ENCODE measurements at regions not wholly inside any gene's neighbourhood (a gene's known extent, or its start where the extent isn't known, plus 50 kb on each side); places are given as distances from the start of the nearest gene placed in this dataset.
"Not testable (repeated sequence)": the region's sequence is repeated elsewhere in the genome, so short reads cannot be mapped to it uniquely, and the experiment has no call there.

GRCh38 chr11:81966340-81966739 lies 767.3 kb downstream of the FAM181B start:
- no peak for FAIRE-seq

DNA sequence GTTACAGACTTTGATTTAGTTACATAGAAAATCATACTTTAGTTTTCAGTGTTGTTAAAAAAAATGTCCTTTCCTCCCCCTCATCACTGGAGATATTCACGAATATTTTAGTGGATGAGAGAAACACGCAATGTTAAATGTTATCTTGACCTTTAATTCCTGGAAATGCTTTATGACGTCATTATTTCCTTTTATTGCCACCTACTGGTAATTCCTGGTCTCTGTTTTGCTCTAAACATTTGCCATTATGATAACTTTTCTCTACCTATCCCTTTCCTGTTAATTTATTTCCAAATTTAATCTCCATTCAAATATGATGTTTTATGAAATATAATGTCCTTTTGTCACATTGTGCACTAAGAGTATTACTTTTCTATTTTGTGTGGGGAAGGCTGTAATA lies 770.6 kb downstream of the FAM181B start:
- peak; percentile 55 for FAIRE-seq

GRCh38 chr11:81960443-81960842 lies 773.2 kb downstream of the FAM181B start:
- peak; percentile 76 for FAIRE-seq

GRCh38 chr11:81959341-81959740 lies 774.3 kb downstream of the FAM181B start:
- no peak for FAIRE-seq

DNA sequence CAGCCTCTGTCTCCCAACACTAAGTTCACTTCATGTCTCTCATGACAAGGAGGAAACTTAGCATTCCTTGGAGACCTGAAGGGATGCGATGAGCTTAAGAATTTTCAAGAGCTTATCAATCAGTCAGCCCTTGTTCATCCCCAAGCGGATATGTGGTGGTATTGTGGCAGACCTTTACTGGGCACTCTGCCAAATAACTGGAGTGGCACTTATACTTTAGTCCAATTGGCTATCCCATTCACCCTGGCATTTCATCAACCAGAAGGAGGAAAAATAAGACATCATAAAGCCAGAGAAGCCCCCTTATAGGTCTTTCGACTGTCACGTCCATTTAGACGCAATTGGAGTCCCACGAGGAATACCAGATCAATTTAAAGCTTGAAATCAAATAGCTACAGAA lies 779.4 kb downstream of the FAM181B start:
- FAIRE-seq, result not testable (repeated sequence)

DNA sequence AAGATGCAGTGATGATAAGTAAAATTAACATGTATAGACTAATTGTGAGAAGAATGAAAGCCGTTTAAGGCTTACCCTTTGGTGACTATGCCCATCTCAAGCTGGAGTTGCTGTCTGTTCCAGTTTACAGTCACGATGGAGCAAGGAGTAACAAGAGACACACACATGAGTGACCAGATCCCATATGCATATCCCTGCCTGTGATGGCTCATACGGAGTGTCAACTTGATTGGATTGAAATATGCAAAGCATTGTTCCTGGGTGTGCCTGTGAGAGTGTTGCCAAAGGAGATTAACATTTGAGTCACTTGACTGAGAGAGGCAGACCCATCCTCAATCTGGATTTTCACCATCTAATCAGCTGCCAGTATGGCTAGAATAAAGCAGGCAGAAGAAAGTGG lies 786.8 kb downstream of the FAM181B start:
- no peak for FAIRE-seq

- no peak for FAIRE-seq
Observed at GRCh38 chr11:81942646-81943045, 791.0 kb downstream of the FAM181B start.

- FAIRE-seq, result no peak
Observed at GRCh38 chr11:81941998-81942397, 791.7 kb downstream of the FAM181B start.

GRCh38 chr11:81932303-81932702 lies 801.4 kb downstream of the FAM181B start:
- no peak for FAIRE-seq

DNA sequence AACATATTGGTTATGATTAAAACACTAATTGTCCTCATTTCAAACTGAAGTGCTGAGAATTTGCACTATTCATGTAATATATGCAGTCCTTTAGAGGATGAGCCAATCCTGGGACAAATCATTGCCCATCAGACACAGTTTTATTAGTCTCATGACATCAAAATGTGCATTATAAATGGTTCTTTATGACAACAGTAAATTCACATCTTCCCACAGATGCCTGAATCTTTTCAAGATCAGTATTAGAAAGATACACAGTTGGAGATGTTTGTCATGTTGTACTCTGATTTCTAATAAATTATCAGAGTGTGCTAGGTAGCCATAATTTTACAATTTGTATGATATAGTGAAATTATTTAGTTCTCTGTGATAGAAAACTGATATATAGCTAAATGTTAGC lies 813.5 kb downstream of the FAM181B start:
- no peak for FAIRE-seq

GRCh38 chr11:81916451-81916850 lies 817.2 kb downstream of the FAM181B start:
- FAIRE-seq, result no peak

DNA sequence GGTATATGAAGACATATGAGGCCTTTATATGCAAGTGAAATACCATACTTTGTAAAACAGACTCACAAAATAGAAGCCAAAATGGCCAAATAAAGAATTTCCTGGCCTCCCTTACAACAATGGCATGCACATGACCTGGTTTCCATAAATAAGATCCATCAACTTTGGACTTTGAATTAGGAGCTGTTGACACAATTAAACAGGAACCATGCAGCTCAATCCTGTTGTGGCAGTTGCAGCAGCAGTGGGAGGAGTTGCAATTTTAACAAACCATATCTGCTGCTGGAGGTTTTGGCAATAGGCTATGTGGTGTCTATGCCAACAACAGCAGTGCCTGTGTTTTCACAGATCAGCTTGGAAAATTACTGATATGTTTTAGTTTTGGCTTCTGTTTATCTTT lies 818.6 kb downstream of the FAM181B start:
- FAIRE-seq, result no peak

DNA sequence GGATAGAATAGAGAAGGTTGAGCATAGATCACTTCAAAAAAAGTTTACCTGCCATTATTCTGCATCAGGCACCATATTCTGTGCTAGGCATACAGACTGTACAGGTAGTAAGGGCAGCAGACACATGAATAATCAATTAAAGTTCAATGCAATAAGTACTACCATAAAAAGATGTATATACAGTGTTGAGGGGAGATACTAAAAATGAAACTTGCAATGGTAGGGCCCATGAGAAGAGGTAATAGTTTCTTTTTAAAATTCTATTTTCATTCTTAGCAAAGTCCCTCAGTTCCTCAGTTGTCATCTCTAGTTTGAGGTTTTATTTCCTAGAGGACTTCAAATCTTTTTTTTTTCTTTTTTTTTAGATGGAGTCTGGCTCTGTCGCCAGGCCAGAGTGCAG lies 819.9 kb downstream of the FAM181B start:
- no peak for FAIRE-seq

GRCh38 chr11:81907996-81908395 lies 825.7 kb downstream of the FAM181B start:
- FAIRE-seq, result no peak

DNA sequence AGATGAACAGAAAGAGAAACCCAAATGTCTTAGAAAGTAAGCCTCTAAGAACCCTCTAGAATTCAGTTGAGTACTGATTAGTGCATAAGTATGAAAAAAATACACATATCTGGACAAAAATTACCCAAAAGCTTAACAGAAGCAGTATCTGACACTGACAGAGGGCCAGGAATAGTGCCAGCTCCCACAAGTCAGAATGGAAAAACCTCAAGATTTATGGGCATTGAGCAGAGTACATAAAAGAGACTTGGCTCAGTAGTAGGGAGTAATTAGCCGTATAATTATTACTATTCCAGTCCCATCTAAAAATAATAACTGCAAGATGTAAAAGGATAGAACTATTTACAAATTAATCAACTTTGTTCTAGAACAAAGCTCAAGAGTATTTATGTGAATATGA lies 834.5 kb downstream of the FAM181B start:
- FAIRE-seq, result no peak

DNA sequence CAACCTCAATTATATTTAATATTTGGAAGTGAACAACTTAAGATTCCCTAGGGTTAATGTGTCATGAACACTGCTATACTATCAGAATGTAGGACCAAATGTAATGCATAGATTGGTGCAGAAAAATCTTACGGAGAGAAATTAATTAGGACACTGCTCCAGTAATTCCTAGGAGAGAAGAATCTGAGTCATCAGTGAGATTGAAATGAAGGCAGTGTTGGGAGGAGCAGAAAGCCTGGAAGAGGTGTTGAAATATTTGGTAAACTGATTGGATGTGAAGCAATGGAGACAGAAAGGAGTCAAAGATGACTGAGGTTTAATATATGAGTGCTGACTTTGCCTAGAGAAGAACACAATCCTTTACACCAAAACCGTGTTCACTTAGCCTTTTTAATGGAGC lies 836.0 kb downstream of the FAM181B start:
- FAIRE-seq, result no peak

DNA sequence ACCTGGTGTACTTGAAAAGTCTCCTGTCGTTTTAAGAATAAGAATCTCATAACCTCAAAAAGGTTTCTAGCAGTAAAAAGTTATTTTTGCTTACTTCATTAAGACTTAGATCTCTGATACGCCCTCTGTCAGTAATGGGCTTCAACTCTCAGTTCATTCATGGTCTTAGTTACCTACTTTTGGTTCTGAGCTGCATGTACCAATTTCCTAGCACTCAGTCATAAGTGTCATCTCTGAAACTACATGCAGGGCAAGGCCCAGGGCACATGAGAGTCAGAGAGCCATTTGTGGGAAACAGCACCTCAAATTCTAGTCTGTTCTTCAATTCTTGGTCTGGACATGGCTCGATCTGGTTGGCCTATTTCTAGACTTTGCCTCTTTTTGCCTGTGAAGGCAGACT lies 838.4 kb downstream of the FAM181B start:
- FAIRE-seq, result no peak

DNA sequence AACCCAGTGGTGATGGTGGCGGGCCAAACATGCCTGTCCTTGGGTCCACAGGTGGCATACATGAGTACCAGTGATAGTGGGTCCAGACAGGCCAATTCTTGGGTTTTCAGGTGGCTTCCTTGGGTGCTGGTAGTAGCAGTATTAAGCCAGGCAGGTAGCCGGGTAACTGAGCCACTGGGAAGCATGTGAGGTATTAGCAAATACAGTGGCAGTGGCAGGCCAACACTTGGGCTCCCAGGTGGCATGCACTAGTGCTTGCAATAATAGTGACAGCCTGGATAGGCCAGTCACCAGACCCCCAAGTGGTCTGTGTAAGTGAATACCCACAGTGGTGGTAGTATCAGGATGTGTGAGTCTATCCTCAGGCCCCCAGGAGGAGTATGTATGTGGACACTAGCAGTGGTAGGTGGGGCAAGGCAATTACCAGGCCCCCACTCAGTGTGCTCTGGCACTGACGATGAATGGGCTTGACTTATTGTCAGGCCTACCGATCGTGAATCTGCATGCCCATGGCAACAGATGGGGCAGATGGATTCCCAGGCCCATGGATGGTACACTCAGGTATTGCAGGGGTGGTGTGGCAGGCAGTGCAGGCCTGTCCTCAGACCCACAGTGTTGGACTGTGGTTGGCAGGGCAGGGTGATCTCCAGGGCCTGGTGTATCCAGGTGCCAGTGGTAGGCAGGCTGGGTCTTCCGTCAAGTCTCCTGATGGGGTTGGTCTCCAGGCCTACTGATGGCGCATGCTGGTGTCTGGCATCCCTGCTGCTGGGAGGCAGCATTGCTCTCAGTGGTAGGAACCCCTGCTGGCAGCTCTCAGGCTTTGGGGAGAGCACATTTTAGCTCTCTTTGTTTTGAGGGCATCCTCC lies 840.7 kb downstream of the FAM181B start:
- no peak for FAIRE-seq

GRCh38 chr11:81888391-81888790 lies 845.3 kb downstream of the FAM181B start:
- no peak for FAIRE-seq

GRCh38 chr11:81887671-81888070 lies 846.0 kb downstream of the FAM181B start:
- FAIRE-seq, result no peak

DNA sequence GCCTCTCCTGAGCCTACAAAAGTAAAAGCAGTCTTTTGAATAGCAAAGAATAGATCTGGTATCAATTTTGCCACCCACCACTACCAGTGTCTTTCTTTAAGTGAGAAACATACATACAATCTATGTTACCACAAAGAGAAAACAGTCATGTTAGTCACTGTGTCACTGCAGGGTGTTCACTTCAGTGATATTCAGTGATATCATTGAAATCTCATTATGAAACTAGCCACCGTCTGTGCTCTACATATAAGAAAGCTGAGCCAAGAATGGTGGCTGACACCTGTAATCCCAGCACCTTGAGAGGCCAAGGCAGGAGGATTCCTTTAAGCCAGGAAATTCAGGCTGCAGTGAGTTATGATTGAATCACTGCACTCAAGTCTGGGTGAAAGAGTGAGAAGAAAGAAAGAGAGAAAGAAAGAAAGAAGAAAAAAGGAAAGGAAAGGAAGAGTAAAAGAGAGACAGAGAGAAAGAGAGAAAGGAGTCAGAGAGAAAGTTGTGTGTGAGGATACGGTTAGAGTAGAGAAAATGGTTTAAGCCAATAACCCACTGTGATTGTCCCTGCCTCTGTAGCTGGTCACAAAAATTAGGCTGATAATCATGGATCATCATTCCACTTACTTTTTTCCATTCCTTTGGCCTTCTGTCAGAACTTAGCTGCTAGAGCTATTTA lies 847.1 kb downstream of the FAM181B start:
- FAIRE-seq, result no peak

DNA sequence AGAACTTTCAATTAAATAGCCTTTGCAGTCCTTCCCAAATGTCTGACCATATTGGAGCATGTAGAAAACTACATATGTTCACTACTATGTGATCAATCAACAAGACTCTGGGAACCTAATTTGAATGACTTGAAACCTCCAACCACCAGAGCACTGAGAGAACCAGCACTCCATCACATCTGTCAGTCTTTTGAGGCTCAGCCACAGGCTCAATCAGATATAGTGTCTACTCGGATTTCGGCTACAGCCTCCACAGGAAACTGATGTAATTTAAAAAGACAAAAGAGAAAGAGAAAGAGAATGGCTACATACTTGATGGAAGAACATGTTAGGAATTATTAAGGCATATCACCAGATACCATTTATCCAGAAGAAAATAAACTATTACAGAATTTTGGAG lies 859.0 kb downstream of the FAM181B start:
- no peak for FAIRE-seq

DNA sequence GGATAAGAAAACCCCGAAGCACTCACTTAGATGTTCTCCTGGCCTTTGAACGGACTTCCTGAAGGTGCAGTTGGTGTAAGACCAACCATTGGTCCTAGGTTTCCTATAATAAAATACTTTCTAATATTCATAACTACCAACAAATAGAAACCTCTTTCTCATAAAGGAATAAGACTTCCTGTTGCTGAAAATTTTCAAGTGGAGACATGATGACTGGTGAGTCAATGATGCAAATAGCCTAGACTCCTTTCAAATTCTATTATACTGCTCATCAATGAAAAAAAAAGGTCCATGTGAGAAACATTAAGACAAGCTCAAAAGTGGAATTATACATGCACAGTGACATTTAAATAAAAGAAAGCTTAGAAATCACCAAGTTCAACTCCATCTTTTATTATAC lies 862.8 kb downstream of the FAM181B start:
- no peak for FAIRE-seq

GRCh38 chr11:81870066-81870412 lies 863.6 kb downstream of the FAM181B start:
- FAIRE-seq, result no peak
